Subcutaneous abdominal adipose tissue (tissue), 5 donors: ENCODE measurements at regions not wholly inside any gene's neighbourhood (a gene's known extent, or its start where the extent isn't known, plus 50 kb on each side); places are given as distances from the start of the nearest gene placed in this dataset.

Source experiments
- H3K27ac ChIP-seq: one replicate; pipeline ENCODE4 v1.7.0; 2013; ENCODE audit warnings: low read depth, mild to moderate bottlenecking, inconsistent platforms, low read length, moderate library complexity
- H3K27me3 ChIP-seq, 5 donors: one replicate each; pipeline ENCODE4 v1.7.0; 2013; ENCODE audit warnings: low read length in 5 of 5, inconsistent platforms in 1 of 5; ENCODE audit not compliant: control insufficient read depth in 5 of 5, insufficient read depth in 4 of 5
- H3K36me3 ChIP-seq, 5 donors: one replicate each; pipeline ENCODE4 v1.7.0; 2013; ENCODE audit warnings: low read length in 5 of 5; ENCODE audit not compliant: control insufficient read depth in 5 of 5, insufficient read depth in 5 of 5
- H3K4me1 ChIP-seq, 5 donors: one replicate each; pipeline ENCODE4 v1.7.0; 2013; ENCODE audit warnings: low read length in 5 of 5, mild to moderate bottlenecking in 3 of 5, moderate library complexity in 1 of 5; ENCODE audit not compliant: control insufficient read depth in 5 of 5, insufficient read depth in 5 of 5
- H3K4me3 ChIP-seq, 5 donors: one replicate each; pipeline ENCODE4 v1.7.0; 2013; ENCODE audit warnings: low read length in 5 of 5, low read depth in 1 of 5
- H3K9ac ChIP-seq, 5 donors: one replicate each; pipeline ENCODE4 v1.7.0; 2013; ENCODE audit warnings: low read length in 5 of 5, mild to moderate bottlenecking in 4 of 5, moderate library complexity in 3 of 5
- H3K9me3 ChIP-seq, 5 donors: one replicate each; pipeline ENCODE4 v1.7.0; 2013; ENCODE audit warnings: low read length in 5 of 5; ENCODE audit not compliant: control insufficient read depth in 5 of 5
- donor health status: healthy.
- donor health status: healthy.
- donor health status: healthy.
- donor health status: healthy.
- donor health status: healthy.

- Histone ChIP-seq H3K27ac (no peak overlapping the region), H3K4me1 (peaks cover 0 to 6% (median 1%) of the 10 kb centered on the region in 5 donors), H3K9me3 (no peaks in the 10 kb centered on the region), H3K9ac (no peak overlapping the region), H3K4me3 (no peak overlapping the region), H3K27me3 (no peaks in the 10 kb centered on the region), H3K36me3 (no peaks in the 10 kb centered on the region)
Observed at GRCh38 chr9:78127279-78128225, 95.9 kb upstream of the GNAQ start.

GRCh38 chr9:78123808-78124207 is 92.2 kb upstream of the GNAQ start:
- Histone ChIP-seq H3K4me1 (peaks cover 0 to 8% (median 0%) of the 10 kb centered on the region in 5 donors), H3K27ac (no peak overlapping the region), H3K36me3 (no peaks in the 10 kb centered on the region), H3K4me3 (no peak overlapping the region), H3K27me3 (no peaks in the 10 kb centered on the region), H3K9me3 (no peaks in the 10 kb centered on the region), H3K9ac (no peak overlapping the region)

- no peaks in the 10 kb centered on the region for H3K9me3 ChIP-seq
- H3K4me1 ChIP-seq: peaks cover 0 to 8% (median 0%) of the 10 kb centered on the region in 5 donors
- no peak overlapping the region for H3K9ac ChIP-seq
- H3K27me3 ChIP-seq: no peaks in the 10 kb centered on the region
- H3K36me3 ChIP-seq: no peaks in the 10 kb centered on the region
- H3K4me3 ChIP-seq: no peak overlapping the region
- no peak overlapping the region for H3K27ac ChIP-seq
Observed at GRCh38 chr9:78122631-78123030, 91.0 kb upstream of the GNAQ start.

GRCh38 chr9:78121488-78121887 is 89.9 kb upstream of the GNAQ start:
- Histone ChIP-seq H3K9me3 (no peaks in the 10 kb centered on the region), H3K9ac (no peak overlapping the region), H3K27ac (no peak overlapping the region)

GRCh38 chr9:78118742-78119473 is 87.3 kb upstream of the GNAQ start:
- H3K36me3 ChIP-seq: no peaks in the 10 kb centered on the region
- H3K4me1 ChIP-seq: peaks cover 0 to 10% (median 5%) of the 10 kb centered on the region in 5 donors
- H3K9me3 ChIP-seq: no peaks in the 10 kb centered on the region
- H3K9ac ChIP-seq: no peak overlapping the region
- H3K4me3 ChIP-seq: no peak overlapping the region
- no peak overlapping the region for H3K27ac ChIP-seq
- no peaks in the 10 kb centered on the region for H3K27me3 ChIP-seq

More at GRCh38 chr9:78121488-78121887, 89.9 kb upstream of the GNAQ start:
- no peaks in the 10 kb centered on the region for H3K36me3 ChIP-seq
- H3K27me3 ChIP-seq: no peaks in the 10 kb centered on the region
- peaks cover 0 to 8% (median 0%) of the 10 kb centered on the region in 5 donors for H3K4me1 ChIP-seq
- no peak overlapping the region for H3K4me3 ChIP-seq

- Histone ChIP-seq H3K9ac (no peak overlapping the region), H3K9me3 (no peaks in the 10 kb centered on the region), H3K4me1 (peaks cover 0 to 10% (median 0%) of the 10 kb centered on the region in 5 donors), H3K27ac (no peak overlapping the region), H3K36me3 (no peaks in the 10 kb centered on the region), H3K27me3 (no peaks in the 10 kb centered on the region), H3K4me3 (no peak overlapping the region)
Observed at GRCh38 chr9:78115073-78115472, 83.5 kb upstream of the GNAQ start.

GRCh38 chr9:78114581-78114980 is 83.0 kb upstream of the GNAQ start:
- H3K36me3 ChIP-seq: no peaks in the 10 kb centered on the region
- no peaks in the 10 kb centered on the region for H3K9me3 ChIP-seq
- peaks cover 0 to 10% (median 0%) of the 10 kb centered on the region in 5 donors for H3K4me1 ChIP-seq
- no peak overlapping the region for H3K9ac ChIP-seq
- H3K27me3 ChIP-seq: no peaks in the 10 kb centered on the region
- no peak overlapping the region for H3K27ac ChIP-seq
- no peak overlapping the region for H3K4me3 ChIP-seq

GRCh38 chr9:78112406-78112805 is 80.8 kb upstream of the GNAQ start:
- H3K4me1 ChIP-seq: peaks cover 0 to 10% (median 0%) of the 10 kb centered on the region in 5 donors
- H3K27ac ChIP-seq: no peak overlapping the region
- no peak overlapping the region for H3K9ac ChIP-seq
- no peaks in the 10 kb centered on the region for H3K27me3 ChIP-seq
- no peaks in the 10 kb centered on the region for H3K9me3 ChIP-seq
- no peaks in the 10 kb centered on the region for H3K36me3 ChIP-seq
- no peak overlapping the region for H3K4me3 ChIP-seq

GRCh38 chr9:78112004-78112403 is 80.4 kb upstream of the GNAQ start:
- no peak overlapping the region for H3K9ac ChIP-seq
- no peaks in the 10 kb centered on the region for H3K27me3 ChIP-seq
- no peaks in the 10 kb centered on the region for H3K9me3 ChIP-seq
- H3K27ac ChIP-seq: no peak overlapping the region
- no peaks in the 10 kb centered on the region for H3K36me3 ChIP-seq
- no peak overlapping the region for H3K4me3 ChIP-seq
- peaks cover 0 to 10% (median 0%) of the 10 kb centered on the region in 5 donors for H3K4me1 ChIP-seq

GRCh38 chr9:78109075-78109474 is 77.5 kb upstream of the GNAQ start:
- H3K9me3 ChIP-seq: no peaks in the 10 kb centered on the region
- H3K9ac ChIP-seq: no peak overlapping the region
- no peak overlapping the region for H3K4me3 ChIP-seq
- no peaks in the 10 kb centered on the region for H3K4me1 ChIP-seq
- no peaks in the 10 kb centered on the region for H3K27me3 ChIP-seq
- H3K27ac ChIP-seq: no peak overlapping the region
- no peaks in the 10 kb centered on the region for H3K36me3 ChIP-seq
